KOPT-K1 (cell line): ENCODE measurements at regions not wholly inside any gene's neighbourhood (a gene's known extent, or its start where the extent isn't known, plus 50 kb on each side); places are given as distances from the start of the nearest gene placed in this dataset.

Experiments
- H3K27ac ChIP-seq: fragments of 200-600 bp; sonication (generic); 2 replicates; pipeline ENCODE4 v1.5.1; 2016; ENCODE audit warnings: antibody characterized with exemption, mild to moderate bottlenecking, low read depth, low read length; ENCODE audit not compliant: poor library complexity, severe bottlenecking
- H3K36me3 ChIP-seq: fragments of 200-600 bp; sonication (generic); 2 replicates; pipeline ENCODE4 v1.5.1; 2017; ENCODE audit warnings: antibody characterized with exemption, mild to moderate bottlenecking, low read length, moderate library complexity; ENCODE audit not compliant: insufficient read depth
- H3K9me3 ChIP-seq: fragments of 200-600 bp; sonication (generic); 2 replicates; pipeline ENCODE4 v1.5.1; 2017; ENCODE audit warnings: antibody characterized with exemption, low read length, mild to moderate bottlenecking; ENCODE audit not compliant: insufficient read depth, poor library complexity, severe bottlenecking

GRCh38 chr2:66093371-66093770 is 341.6 kb upstream of the MEIS1 start:
- Histone ChIP-seq H3K9me3 (no peaks in the 10 kb centered on the region), H3K36me3 (no peaks in the 10 kb centered on the region), H3K27ac (no peak overlapping the region)

- H3K9me3 ChIP-seq: no peaks in the 10 kb centered on the region
- H3K27ac ChIP-seq: no peak overlapping the region
- no peaks in the 10 kb centered on the region for H3K36me3 ChIP-seq
Measured at GRCh38 chr2:66084948-66085590, 349.9 kb upstream of the MEIS1 start.

- H3K9me3 ChIP-seq: no peaks in the 10 kb centered on the region
- H3K36me3 ChIP-seq: no peaks in the 10 kb centered on the region
- H3K27ac ChIP-seq: no peak overlapping the region
Measured at GRCh38 chr2:66082581-66082980, 352.3 kb upstream of the MEIS1 start.

GRCh38 chr2:66080127-66080526 is 354.8 kb upstream of the MEIS1 start:
- Histone ChIP-seq H3K9me3 (no peaks in the 10 kb centered on the region), H3K27ac (no peak overlapping the region)

GRCh38 chr2:66073172-66073571 is 361.8 kb upstream of the MEIS1 start:
- no peak overlapping the region for H3K27ac ChIP-seq
- H3K36me3 ChIP-seq: no peaks in the 10 kb centered on the region
- H3K9me3 ChIP-seq: no peaks in the 10 kb centered on the region

More at GRCh38 chr2:66080127-66080526, 354.8 kb upstream of the MEIS1 start:
- H3K36me3 ChIP-seq: no peaks in the 10 kb centered on the region

- Histone ChIP-seq H3K9me3 (no peaks in the 10 kb centered on the region), H3K36me3 (no peaks in the 10 kb centered on the region), H3K27ac (no peak overlapping the region)
Measured at GRCh38 chr2:66070721-66071602, 364.0 kb upstream of the MEIS1 start.

GRCh38 chr2:66069937-66070720 is 364.8 kb upstream of the MEIS1 start:
- Histone ChIP-seq H3K27ac (no peak overlapping the region), H3K36me3 (no peaks in the 10 kb centered on the region), H3K9me3 (no peaks in the 10 kb centered on the region)

- Histone ChIP-seq H3K9me3 (no peaks in the 10 kb centered on the region), H3K27ac (no peak overlapping the region), H3K36me3 (no peaks in the 10 kb centered on the region)
Measured at GRCh38 chr2:66066032-66066431, 368.9 kb upstream of the MEIS1 start.

- Histone ChIP-seq H3K36me3 (no peaks in the 10 kb centered on the region), H3K9me3 (no peaks in the 10 kb centered on the region), H3K27ac (no peak overlapping the region)
Measured at GRCh38 chr2:66059332-66059731, 375.6 kb upstream of the MEIS1 start.

GRCh38 chr2:66058675-66059074 is 376.2 kb upstream of the MEIS1 start:
- Histone ChIP-seq H3K27ac (no peak overlapping the region), H3K9me3 (no peaks in the 10 kb centered on the region), H3K36me3 (no peaks in the 10 kb centered on the region)

GRCh38 chr2:66057844-66058243 is 377.1 kb upstream of the MEIS1 start:
- H3K36me3 ChIP-seq: no peaks in the 10 kb centered on the region
- H3K27ac ChIP-seq: no peak overlapping the region
- H3K9me3 ChIP-seq: no peaks in the 10 kb centered on the region

GRCh38 chr2:66050392-66050791 is 384.5 kb upstream of the MEIS1 start:
- H3K27ac ChIP-seq: no peak overlapping the region
- H3K36me3 ChIP-seq: no peaks in the 10 kb centered on the region
- no peaks in the 10 kb centered on the region for H3K9me3 ChIP-seq

GRCh38 chr2:66048667-66049066 is 386.3 kb upstream of the MEIS1 start:
- Histone ChIP-seq H3K9me3 (no peaks in the 10 kb centered on the region), H3K27ac (no peak overlapping the region), H3K36me3 (no peaks in the 10 kb centered on the region)

GRCh38 chr2:66041902-66042657 is 392.8 kb upstream of the MEIS1 start:
- no peak overlapping the region for H3K27ac ChIP-seq

More at GRCh38 chr2:66041902-66042657, 392.8 kb upstream of the MEIS1 start:
- H3K9me3 ChIP-seq: no peaks in the 10 kb centered on the region
- H3K36me3 ChIP-seq: no peaks in the 10 kb centered on the region
